ENCODE measurements at regions not wholly inside any gene's neighbourhood (a gene's known extent, or its start where the extent isn't known, plus 50 kb on each side); places are given as distances from the start of the nearest gene placed in this dataset.
A peak's percentile ranks its signal among the peaks of the same experiment; 100 is the strongest.

GRCh38 chr3:176362191-176362731 is 835.0 kb downstream of the TBL1XR1 start:
- TF ChIP-seq CTCF (IDR thresholded peaks at IDR 0.05; ENCODE audit: insufficient read depth, low read depth, low read length), result no peak
- H3K4me3 ChIP-seq (ENCODE audit: low read depth, low read length), result no peak overlapping the region
- CTCF ChIA-PET, result interaction anchor here (0.7 kb wide), 1 partner anchor 1921 kb away, joined by 3 read pairs; no protein-coding TSS in a partner anchor
- H3K36me3 ChIP-seq (ENCODE audit: control insufficient read depth, insufficient read depth, low read length), result no peaks in the 10 kb centered on the region
- POLR2A ChIA-PET, result no interaction called here
- DNase-seq (ENCODE audit: low read depth), result no peak
- H3K27me3 ChIP-seq (ENCODE audit: control insufficient read depth, insufficient read depth, low read length), result no peaks in the 10 kb centered on the region

GRCh38 chr3:176359211-176359610 is 838.1 kb downstream of the TBL1XR1 start:
- ChIA-PET POLR2A (no interaction called here), CTCF (no interaction called here)
- H3K36me3 ChIP-seq (ENCODE audit: control insufficient read depth, insufficient read depth, low read length), result no peaks in the 10 kb centered on the region
- H3K27me3 ChIP-seq (ENCODE audit: control insufficient read depth, insufficient read depth, low read length), result no peaks in the 10 kb centered on the region
- H3K4me3 ChIP-seq (ENCODE audit: low read depth, low read length), result no peak overlapping the region
- DNase-seq (ENCODE audit: low read depth), result no peak
- TF ChIP-seq CTCF (IDR thresholded peaks at IDR 0.05; ENCODE audit: insufficient read depth, low read depth, low read length), result no peak

GRCh38 chr3:176357891-176358290 is 839.4 kb downstream of the TBL1XR1 start:
- POLR2A ChIA-PET, result no interaction called here

GRCh38 chr3:176354843-176355242 is 842.4 kb downstream of the TBL1XR1 start:
- POLR2A ChIA-PET, result no interaction called here
- TF ChIP-seq CTCF (IDR thresholded peaks at IDR 0.05; ENCODE audit: insufficient read depth, low read depth, low read length), result no peak

More at GRCh38 chr3:176357891-176358290, 839.4 kb downstream of the TBL1XR1 start:
- Histone ChIP-seq H3K36me3 (ENCODE audit: control insufficient read depth, insufficient read depth, low read length) (no peaks in the 10 kb centered on the region), H3K27me3 (ENCODE audit: control insufficient read depth, insufficient read depth, low read length) (no peaks in the 10 kb centered on the region), H3K4me3 (ENCODE audit: low read depth, low read length) (no peak overlapping the region)
- CTCF ChIA-PET, result no interaction called here
- no peak for DNase-seq (ENCODE audit: low read depth)
- no peak for TF ChIP-seq CTCF (IDR thresholded peaks at IDR 0.05; ENCODE audit: insufficient read depth, low read depth, low read length)

GRCh38 chr3:176352716-176353334 is 844.5 kb downstream of the TBL1XR1 start:
- no peak for TF ChIP-seq CTCF (IDR thresholded peaks at IDR 0.05; ENCODE audit: insufficient read depth, low read depth, low read length)
- no peak overlapping the region for H3K4me3 ChIP-seq (ENCODE audit: low read depth, low read length)
- ChIA-PET CTCF (no interaction called here), POLR2A (no interaction called here)
- peak; percentile 14 for DNase-seq (ENCODE audit: low read depth)
- no peaks in the 10 kb centered on the region for H3K36me3 ChIP-seq (ENCODE audit: control insufficient read depth, insufficient read depth, low read length)
- H3K27me3 ChIP-seq (ENCODE audit: control insufficient read depth, insufficient read depth, low read length), result no peaks in the 10 kb centered on the region

More at GRCh38 chr3:176354843-176355242, 842.4 kb downstream of the TBL1XR1 start:
- Histone ChIP-seq H3K27me3 (ENCODE audit: control insufficient read depth, insufficient read depth, low read length) (no peaks in the 10 kb centered on the region), H3K36me3 (ENCODE audit: control insufficient read depth, insufficient read depth, low read length) (no peaks in the 10 kb centered on the region), H3K4me3 (ENCODE audit: low read depth, low read length) (no peak overlapping the region)
- DNase-seq (ENCODE audit: low read depth), result no peak
- CTCF ChIA-PET, result no interaction called here
